CD4-positive, alpha-beta T cell treated with Interleukin-17A for 4 hours (primary cell): ENCODE measurements at regions not wholly inside any gene's neighbourhood (a gene's known extent, or its start where the extent isn't known, plus 50 kb on each side); places are given as distances from the start of the nearest gene placed in this dataset.
"Not testable (repeated sequence)": the region's sequence is repeated elsewhere in the genome, so short reads cannot be mapped to it uniquely, and the experiment has no call there.

Experiments
- DNase-seq: peaks from one replicate; pipeline ENCODE4 v3.0.0-alpha.2; 2020; ENCODE audit warnings: mixed read lengths

GRCh38 chr2:147600646-147601045 lies 244.2 kb upstream of the ACVR2A start:
- no peak for DNase-seq

GRCh38 chr2:147600223-147600622 lies 244.6 kb upstream of the ACVR2A start:
- no peak for DNase-seq

- no peak for DNase-seq
Observed at GRCh38 chr2:147595200-147595599, 249.6 kb upstream of the ACVR2A start.

- no peak for DNase-seq
Observed at GRCh38 chr2:147594038-147594437, 250.8 kb upstream of the ACVR2A start.

- not testable (repeated sequence) for DNase-seq
Observed at GRCh38 chr2:147592784-147593183, 252.0 kb upstream of the ACVR2A start.

- DNase-seq, result no peak
Observed at GRCh38 chr2:147589127-147589526, 255.7 kb upstream of the ACVR2A start.

GRCh38 chr2:147588191-147588590 lies 256.6 kb upstream of the ACVR2A start:
- no peak for DNase-seq

- DNase-seq, result no peak
Observed at GRCh38 chr2:147578529-147578928, 266.3 kb upstream of the ACVR2A start.

- no peak for DNase-seq
Observed at GRCh38 chr2:147577998-147578380, 266.8 kb upstream of the ACVR2A start.

- DNase-seq, result no peak
Observed at GRCh38 chr2:147577323-147577997, 267.4 kb upstream of the ACVR2A start.

- DNase-seq, result no peak
Observed at GRCh38 chr2:147575106-147575505, 269.7 kb upstream of the ACVR2A start.

- DNase-seq, result no peak
Observed at GRCh38 chr2:147572622-147573021, 272.2 kb upstream of the ACVR2A start.

- DNase-seq, result no peak
Observed at GRCh38 chr2:147569426-147569825, 275.4 kb upstream of the ACVR2A start.

GRCh38 chr2:147568109-147568508 lies 276.7 kb upstream of the ACVR2A start:
- no peak for DNase-seq

GRCh38 chr2:147567136-147567535 lies 277.7 kb upstream of the ACVR2A start:
- no peak for DNase-seq

- DNase-seq, result no peak
Observed at GRCh38 chr2:147560810-147561535, 283.9 kb upstream of the ACVR2A start.

GRCh38 chr2:147559070-147559725 lies 285.6 kb upstream of the ACVR2A start:
- no peak for DNase-seq

GRCh38 chr2:147558620-147559019 lies 286.2 kb upstream of the ACVR2A start:
- DNase-seq, result no peak

- DNase-seq, result no peak
Observed at GRCh38 chr2:147554521-147555107, 290.2 kb upstream of the ACVR2A start.

GRCh38 chr2:147553775-147554271 lies 291.0 kb upstream of the ACVR2A start:
- DNase-seq, result no peak

- DNase-seq, result no peak
Observed at GRCh38 chr2:147550995-147551731, 293.7 kb upstream of the ACVR2A start.

GRCh38 chr2:147549054-147549453 lies 295.8 kb upstream of the ACVR2A start:
- DNase-seq, result no peak

GRCh38 chr2:147548451-147548850 lies 296.4 kb upstream of the ACVR2A start:
- no peak for DNase-seq
